Nephron progenitor cell (in vitro differentiated cells): ENCODE measurements at regions not wholly inside any gene's neighbourhood (a gene's known extent, or its start where the extent isn't known, plus 50 kb on each side); places are given as distances from the start of the nearest gene placed in this dataset.
A peak's percentile ranks its signal among the peaks of the same experiment; 100 is the strongest.

Source experiments
- DNase-seq: peaks from one replicate; pipeline ENCODE4 v3.0.0; 2021
- H3K27ac Mint-ChIP-seq: 2 replicates; pipeline ENCODE4 v1.8.0; 2021; ENCODE audit warnings: mild to moderate bottlenecking, moderate library complexity, mixed read lengths
- H3K27me3 Mint-ChIP-seq: 2 replicates; pipeline ENCODE4 v1.8.0; 2021; ENCODE audit warnings: mild to moderate bottlenecking, low read depth, mixed read lengths; ENCODE audit not compliant: poor library complexity
- H3K36me3 Mint-ChIP-seq: 2 replicates; pipeline ENCODE4 v1.8.0; 2021; ENCODE audit warnings: low read depth, mixed read lengths
- H3K4me1 Mint-ChIP-seq: 2 replicates; pipeline ENCODE4 v1.8.0; 2021; ENCODE audit warnings: mixed read lengths
- H3K4me3 Mint-ChIP-seq: 2 replicates; pipeline ENCODE4 v1.8.0; 2021; ENCODE audit warnings: mild to moderate bottlenecking, moderate library complexity, mixed read lengths
- H3K9me3 Mint-ChIP-seq: 2 replicates; pipeline ENCODE4 v1.8.0; 2021; ENCODE audit warnings: mild to moderate bottlenecking, moderate library complexity, mixed read lengths
- TF ChIP-seq, protein P1 (sequence below): fragments of 200-600 bp; sonication (generic); IDR thresholded peaks from 2 replicates; pipeline ENCODE4 v1.5.0; 2021; ENCODE audit warnings: antibody characterized with exemption

DNA sequence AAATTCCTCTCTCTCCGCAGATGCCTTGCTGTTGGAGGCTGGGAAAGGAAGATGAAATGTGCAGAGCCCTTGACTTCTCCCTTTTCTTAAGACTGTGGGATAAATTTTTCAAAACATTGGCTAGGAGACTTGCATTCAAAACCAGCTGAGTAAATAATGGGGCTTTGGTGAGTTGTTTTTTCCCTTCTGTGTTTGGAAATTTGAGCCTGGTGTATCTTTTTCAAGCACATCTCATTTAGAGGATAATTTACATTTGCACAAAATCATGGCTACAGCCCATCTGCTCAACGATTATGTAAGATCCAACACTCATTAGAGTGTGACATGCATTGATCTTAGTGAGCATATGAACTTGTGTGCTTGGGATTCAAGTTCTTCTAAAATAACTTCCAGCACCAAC lies 112.1 kb upstream of the ATP8B1 start:
- Mint-ChIP-seq H3K27ac (peak overlapping the region; percentile 35), H3K27me3 (peaks cover 8% of the 10 kb centered on the region), H3K9me3 (no peaks in the 10 kb centered on the region), H3K4me1 (peaks cover 31% of the 10 kb centered on the region), H3K36me3 (no peaks in the 10 kb centered on the region), H3K4me3 (no peak overlapping the region)
- DNase-seq: no peak
- TF ChIP-seq, protein P1, sequence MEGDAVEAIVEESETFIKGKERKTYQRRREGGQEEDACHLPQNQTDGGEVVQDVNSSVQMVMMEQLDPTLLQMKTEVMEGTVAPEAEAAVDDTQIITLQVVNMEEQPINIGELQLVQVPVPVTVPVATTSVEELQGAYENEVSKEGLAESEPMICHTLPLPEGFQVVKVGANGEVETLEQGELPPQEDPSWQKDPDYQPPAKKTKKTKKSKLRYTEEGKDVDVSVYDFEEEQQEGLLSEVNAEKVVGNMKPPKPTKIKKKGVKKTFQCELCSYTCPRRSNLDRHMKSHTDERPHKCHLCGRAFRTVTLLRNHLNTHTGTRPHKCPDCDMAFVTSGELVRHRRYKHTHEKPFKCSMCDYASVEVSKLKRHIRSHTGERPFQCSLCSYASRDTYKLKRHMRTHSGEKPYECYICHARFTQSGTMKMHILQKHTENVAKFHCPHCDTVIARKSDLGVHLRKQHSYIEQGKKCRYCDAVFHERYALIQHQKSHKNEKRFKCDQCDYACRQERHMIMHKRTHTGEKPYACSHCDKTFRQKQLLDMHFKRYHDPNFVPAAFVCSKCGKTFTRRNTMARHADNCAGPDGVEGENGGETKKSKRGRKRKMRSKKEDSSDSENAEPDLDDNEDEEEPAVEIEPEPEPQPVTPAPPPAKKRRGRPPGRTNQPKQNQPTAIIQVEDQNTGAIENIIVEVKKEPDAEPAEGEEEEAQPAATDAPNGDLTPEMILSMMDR: no peak

DNA sequence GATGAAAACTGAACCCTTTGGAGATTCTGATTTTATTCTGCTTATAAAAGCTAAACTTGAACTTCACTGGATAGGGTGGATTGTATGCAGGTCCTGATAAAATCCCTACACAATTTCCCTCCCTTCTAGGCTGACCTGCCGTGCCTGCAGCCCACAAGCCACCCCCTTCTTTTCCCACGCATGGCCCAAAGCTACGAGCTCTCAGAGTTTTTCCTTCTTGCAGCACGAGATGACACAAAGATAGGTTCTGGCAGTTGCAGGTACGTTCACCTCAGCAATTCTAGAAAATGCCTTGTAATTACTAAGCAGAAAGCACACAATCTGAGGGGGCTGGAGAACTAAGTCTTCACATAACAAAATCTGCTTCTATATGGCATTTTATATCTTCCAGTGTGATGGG lies 110.6 kb upstream of the ATP8B1 start:
- H3K27ac Mint-ChIP-seq: no peak overlapping the region
- H3K36me3 Mint-ChIP-seq: no peaks in the 10 kb centered on the region
- peaks cover 31% of the 10 kb centered on the region for H3K4me1 Mint-ChIP-seq
- peaks cover 8% of the 10 kb centered on the region for H3K27me3 Mint-ChIP-seq
- DNase-seq: no peak
- H3K9me3 Mint-ChIP-seq: no peaks in the 10 kb centered on the region
- TF ChIP-seq, protein P1: no peak
- H3K4me3 Mint-ChIP-seq: no peak overlapping the region

DNA sequence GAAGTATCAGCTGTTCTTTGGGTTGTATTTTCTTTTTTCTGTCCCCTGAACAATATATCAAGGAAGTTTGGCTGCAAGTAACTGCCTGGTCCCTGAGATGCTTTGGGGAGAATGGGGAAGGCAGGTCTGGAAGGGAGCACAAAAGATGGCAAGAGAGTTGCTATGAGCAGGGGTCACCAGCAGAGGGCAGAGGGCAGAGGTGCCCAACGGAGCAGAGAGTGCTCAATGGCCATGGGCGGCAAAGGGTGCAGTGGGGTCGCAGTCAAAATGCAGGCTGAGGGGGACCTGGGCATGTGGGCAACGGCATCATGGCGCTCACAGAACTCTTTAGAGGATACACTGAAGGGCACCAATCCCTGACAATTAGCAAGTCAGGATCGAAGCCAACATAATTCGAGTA lies 107.7 kb upstream of the ATP8B1 start:
- peak overlapping the region; percentile 4 for H3K27ac Mint-ChIP-seq
- peaks cover 25% of the 10 kb centered on the region for H3K4me1 Mint-ChIP-seq
- H3K4me3 Mint-ChIP-seq: no peak overlapping the region
- TF ChIP-seq, protein P1: no peak
- peaks cover 13% of the 10 kb centered on the region for H3K27me3 Mint-ChIP-seq
- H3K9me3 Mint-ChIP-seq: no peaks in the 10 kb centered on the region
- H3K36me3 Mint-ChIP-seq: no peaks in the 10 kb centered on the region
- peak; percentile 34 for DNase-seq

DNA sequence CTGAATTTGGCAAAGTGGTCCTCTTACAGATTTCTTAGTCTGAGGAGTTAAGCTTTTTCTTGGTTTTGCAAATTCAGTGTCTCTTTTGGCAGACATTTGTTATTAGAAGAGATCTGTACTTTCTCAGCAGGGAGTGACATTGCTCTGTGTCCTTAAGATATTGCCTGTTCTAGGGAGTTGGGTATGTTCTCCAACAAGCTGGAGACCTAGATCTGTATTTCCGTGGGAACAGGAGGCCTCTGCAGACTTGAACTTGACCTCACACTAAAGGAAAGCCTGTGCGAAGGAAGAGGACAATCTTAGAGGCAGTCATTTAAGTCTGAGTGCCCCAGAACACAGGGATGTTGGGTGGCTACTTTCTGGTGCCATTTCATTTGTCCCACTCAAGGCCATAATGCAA lies 107.0 kb upstream of the ATP8B1 start:
- H3K27ac Mint-ChIP-seq: no peak overlapping the region
- TF ChIP-seq, protein P1: no peak

DNA sequence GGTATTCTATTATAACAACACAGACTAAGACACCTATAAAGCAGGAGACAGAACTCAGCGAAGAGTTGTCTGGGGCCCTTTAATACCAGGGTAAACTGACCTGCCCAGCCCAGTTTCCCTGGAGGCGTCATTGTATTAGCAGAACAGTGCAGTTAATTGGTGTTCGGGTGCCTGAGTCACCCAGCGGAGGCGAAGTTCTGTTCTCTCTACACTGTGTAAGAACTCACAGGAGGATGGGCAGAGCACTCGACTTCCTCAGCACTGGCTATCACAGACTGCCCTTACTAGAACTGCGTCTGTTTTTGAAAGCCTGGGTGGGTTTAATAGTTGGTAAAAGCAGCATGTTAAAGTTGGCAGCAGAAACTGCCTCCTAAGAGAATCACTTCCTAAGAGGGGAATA lies 106.5 kb upstream of the ATP8B1 start:
- peaks cover 16% of the 10 kb centered on the region for H3K27me3 Mint-ChIP-seq
- no peak for DNase-seq
- no peak overlapping the region for H3K4me3 Mint-ChIP-seq
- TF ChIP-seq, protein P1: no peak
- peaks cover 13% of the 10 kb centered on the region for H3K4me1 Mint-ChIP-seq
- no peak overlapping the region for H3K27ac Mint-ChIP-seq
- no peaks in the 10 kb centered on the region for H3K36me3 Mint-ChIP-seq
- no peaks in the 10 kb centered on the region for H3K9me3 Mint-ChIP-seq

More for the DNA sequence above, 107.0 kb upstream of the ATP8B1 start:
- H3K4me3 Mint-ChIP-seq: no peak overlapping the region
- H3K27me3 Mint-ChIP-seq: peaks cover 13% of the 10 kb centered on the region
- H3K36me3 Mint-ChIP-seq: no peaks in the 10 kb centered on the region
- no peaks in the 10 kb centered on the region for H3K9me3 Mint-ChIP-seq
- peaks cover 18% of the 10 kb centered on the region for H3K4me1 Mint-ChIP-seq
- DNase-seq: no peak

DNA sequence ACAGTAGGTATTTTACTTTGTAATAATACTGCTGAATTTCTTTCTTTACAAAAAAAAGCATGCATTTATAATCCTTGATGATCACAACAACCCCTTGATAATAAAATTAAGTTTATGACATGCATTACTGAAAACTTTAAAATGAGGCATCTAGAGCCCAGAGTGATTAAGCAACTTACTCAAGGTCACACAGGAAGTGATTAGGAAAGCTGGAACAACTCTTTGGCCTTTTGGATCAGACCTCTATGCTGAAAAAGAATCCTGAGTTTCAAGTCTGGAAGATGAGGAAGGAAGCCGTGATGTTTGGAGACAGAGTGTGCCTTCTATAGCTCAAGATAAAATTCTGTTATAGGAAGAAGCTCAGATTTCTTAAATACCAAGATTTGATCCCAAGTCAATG lies 105.0 kb upstream of the ATP8B1 start:
- Mint-ChIP-seq H3K27ac (no peak overlapping the region), H3K27me3 (peaks cover 16% of the 10 kb centered on the region), H3K4me1 (peaks cover 4% of the 10 kb centered on the region), H3K4me3 (no peak overlapping the region), H3K36me3 (no peaks in the 10 kb centered on the region), H3K9me3 (no peaks in the 10 kb centered on the region)
- TF ChIP-seq, protein P1: no peak
- no peak for DNase-seq
